ENCODE measurements at regions not wholly inside any gene's neighbourhood (a gene's known extent, or its start where the extent isn't known, plus 50 kb on each side); places are given as distances from the start of the nearest gene placed in this dataset.
"Not testable (repeated sequence)": the region's sequence is repeated elsewhere in the genome, so short reads cannot be mapped to it uniquely, and the experiment has no call there.

- DNase-seq (ENCODE audit: low spot score), result no peak
These were observed 265.9 kb upstream of the RPS23 start for GRCh38 chr5:82544004-82544403.

DNA sequence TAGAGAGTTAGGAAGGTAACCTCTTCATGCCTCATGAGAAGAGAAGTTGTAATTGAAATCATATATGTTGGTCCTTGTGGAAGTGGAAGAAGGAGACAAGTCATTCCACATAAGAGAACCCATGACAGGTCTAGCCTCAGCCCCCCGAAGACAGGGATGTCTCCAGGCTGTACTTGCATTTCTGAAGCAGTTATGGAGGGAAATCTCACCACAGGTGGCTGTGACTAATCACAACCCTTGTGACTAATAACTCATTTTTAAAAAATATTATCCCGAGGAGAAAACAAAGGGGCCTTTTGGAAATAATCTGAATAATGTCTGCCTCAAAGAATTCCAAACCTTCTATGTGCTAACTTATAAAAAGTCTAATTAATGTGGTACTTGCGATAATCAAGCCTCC is 262.1 kb upstream of the RPS23 start:
- no peak for DNase-seq (ENCODE audit: low spot score)

DNA sequence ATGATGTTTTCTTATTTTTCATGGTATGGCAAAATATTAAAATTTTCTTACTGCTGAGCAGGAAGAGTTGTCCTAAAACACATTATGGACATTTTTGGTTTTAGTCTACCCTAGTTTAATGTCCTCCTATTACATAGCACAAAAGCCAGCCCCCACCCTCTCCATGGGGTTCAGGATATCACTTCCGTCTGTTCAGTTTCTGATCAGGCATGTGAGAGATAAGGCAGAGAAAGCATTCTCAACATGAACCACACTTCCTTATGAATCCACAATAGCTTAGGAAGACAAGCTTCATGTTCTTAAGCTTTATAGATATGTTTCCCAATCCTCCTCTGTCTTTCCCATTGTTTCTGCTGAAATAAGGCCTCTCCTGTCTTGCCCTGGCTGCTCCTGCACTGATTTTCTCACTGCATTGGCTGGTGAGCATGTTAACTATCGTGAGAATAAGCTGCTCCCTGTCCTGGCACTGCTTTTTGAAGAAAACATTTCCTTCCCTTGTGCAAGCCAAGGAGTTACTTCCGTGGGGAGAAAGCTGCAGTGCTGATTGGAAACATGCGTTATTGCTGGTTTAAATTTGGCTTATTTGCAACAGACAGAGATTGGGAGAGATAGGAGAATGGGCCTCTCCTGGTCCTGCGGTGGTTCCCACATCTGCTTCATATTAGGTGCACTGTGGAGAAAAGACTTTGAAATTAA is 260.3 kb upstream of the RPS23 start:
- no peak for DNase-seq (ENCODE audit: low spot score)

DNA sequence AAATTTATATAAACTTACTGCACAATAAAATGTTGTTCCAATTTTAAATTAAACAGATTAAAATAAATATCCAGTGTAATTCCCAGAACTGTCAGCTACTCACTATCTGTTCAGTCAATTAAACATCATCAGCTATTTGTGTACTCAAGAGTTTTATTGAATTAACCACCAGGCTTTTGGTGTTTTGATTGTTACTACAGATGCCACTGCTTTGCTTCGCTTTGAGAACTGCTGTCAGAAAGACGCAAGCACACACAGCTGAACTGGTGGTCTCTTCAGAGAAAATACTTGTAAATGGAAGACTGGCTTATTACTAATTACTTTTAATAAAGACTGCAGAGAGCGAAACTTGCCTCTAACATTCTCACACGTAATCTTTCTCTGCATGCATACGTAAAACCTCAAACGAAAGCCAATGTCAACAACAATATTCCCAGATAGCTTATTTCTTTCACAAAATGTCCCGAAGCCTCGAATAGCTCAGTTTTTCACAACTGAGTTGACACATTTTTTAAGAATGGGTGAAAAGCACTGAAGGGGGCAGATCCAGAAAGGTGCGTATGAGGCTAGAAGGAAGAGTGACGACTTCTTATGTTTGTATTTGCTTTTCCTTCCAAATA is 259.6 kb upstream of the RPS23 start:
- DNase-seq (ENCODE audit: low spot score), result no peak

- no peak for DNase-seq (ENCODE audit: low spot score)
These were observed 256.8 kb upstream of the RPS23 start for GRCh38 chr5:82534986-82535385.

DNA sequence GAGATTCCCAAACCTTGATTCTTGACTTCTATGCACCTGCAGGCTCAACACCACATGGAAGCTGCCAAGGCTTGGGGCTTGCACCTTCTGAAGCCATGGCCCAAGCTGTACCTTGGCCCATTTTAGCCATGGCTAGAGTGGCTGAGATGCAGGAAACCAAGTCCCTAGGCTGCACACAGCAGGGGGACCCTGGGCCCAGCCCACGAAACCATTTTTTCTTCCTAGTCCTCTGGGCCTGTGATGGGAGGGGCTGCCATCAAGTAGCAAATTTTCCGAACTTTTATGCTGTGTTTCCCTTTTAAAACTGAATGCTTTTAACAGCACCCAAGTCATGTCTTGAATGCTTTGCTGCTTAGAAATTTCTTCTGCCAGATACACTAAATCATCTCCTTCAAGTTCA is 253.9 kb upstream of the RPS23 start:
- not testable (repeated sequence) for DNase-seq (ENCODE audit: low spot score)

DNA sequence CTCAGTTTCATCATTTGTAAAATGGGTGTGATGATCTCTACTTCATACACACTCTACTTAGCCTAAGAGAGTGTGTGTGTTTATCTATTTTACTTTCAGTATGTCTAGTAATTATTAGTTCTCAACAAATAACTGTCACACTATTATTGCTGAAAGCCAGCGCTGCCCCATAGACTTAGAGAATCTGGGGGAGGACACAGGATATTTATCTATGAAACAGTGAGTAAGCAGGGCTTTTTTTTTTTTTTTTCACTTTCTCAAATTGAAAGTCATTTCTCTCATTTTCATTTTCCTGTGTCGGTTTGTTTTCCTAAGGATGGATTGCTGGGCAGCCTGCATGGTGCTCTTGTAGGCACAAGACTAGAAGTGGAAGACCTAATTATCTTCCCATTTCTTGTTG is 248.4 kb upstream of the RPS23 start:
- DNase-seq (ENCODE audit: low spot score), result no peak

DNA sequence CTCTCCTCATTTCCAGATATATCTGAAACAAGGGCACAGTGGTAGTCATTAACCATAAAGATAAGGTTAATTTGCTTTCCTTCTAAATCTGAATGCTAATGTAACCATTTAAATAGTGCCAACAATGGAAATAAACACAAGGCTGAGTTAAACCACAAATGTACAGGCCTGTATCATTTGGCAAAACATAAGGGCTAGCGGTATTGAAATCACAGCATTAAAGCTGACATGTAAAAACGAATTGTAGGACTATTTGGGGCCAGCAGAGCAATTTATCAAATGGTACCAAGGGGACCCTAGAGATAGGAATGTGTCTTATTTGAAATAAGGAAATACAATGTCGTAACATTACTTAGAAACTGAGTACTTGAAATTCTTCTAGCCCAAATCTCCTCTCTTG is 247.5 kb upstream of the RPS23 start:
- DNase-seq (ENCODE audit: low spot score), result no peak

- no peak for DNase-seq (ENCODE audit: low spot score)
These were observed 245.5 kb upstream of the RPS23 start for GRCh38 chr5:82523633-82524032.

DNA sequence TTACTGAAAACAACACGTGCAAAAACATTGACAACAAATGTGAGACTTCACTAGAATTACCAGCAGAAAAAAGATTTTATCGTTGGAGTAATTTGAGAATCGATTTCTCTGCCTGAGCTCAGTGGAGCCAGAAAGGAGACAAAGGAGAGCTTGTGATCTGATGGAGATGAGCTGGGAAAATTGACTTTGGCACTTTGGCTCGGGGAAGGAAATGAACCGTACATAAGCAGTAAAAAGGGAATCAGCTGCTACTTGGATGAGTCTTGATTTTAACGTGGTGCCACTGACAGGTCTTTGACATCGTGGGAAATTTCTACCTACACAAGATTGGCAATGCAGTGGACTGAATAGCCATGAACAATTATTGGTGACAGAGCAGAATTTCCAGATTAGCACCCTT is 244.7 kb upstream of the RPS23 start:
- no peak for DNase-seq (ENCODE audit: low spot score)

GRCh38 chr5:82521431-82522051 is 243.4 kb upstream of the RPS23 start:
- DNase-seq (ENCODE audit: low spot score), result no peak

GRCh38 chr5:82519558-82519957 is 241.4 kb upstream of the RPS23 start:
- DNase-seq (ENCODE audit: low spot score), result no peak

DNA sequence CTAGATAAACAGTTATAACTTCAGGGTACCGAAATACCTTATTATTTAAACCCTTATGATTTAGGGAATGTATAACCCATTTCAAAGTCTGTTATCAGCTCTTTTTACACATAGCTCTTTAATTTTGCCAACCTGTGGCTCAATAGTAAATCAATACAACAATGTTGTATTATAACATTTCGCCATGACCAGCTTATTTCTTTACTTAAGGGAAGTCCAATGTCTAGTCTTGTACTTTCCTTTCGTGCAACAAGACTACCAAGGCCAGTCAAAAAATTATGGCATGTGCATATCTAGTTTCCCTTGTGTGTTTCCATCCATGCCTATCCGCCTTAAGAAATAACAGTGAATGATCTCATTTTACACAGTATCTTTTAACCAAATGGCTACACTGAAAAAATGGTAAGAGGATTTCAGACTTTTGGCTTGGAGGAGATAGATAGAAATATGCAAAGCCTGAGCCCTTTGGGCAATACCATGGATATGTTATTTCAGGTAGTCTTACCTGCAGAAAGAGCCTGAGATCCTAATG is 239.5 kb upstream of the RPS23 start:
- DNase-seq (ENCODE audit: low spot score), result no peak

- no peak for DNase-seq (ENCODE audit: low spot score)
These were observed 235.6 kb upstream of the RPS23 start for GRCh38 chr5:82513738-82514137.

- no peak for DNase-seq (ENCODE audit: low spot score)
These were observed 233.9 kb upstream of the RPS23 start for GRCh38 chr5:82512025-82512424.

DNA sequence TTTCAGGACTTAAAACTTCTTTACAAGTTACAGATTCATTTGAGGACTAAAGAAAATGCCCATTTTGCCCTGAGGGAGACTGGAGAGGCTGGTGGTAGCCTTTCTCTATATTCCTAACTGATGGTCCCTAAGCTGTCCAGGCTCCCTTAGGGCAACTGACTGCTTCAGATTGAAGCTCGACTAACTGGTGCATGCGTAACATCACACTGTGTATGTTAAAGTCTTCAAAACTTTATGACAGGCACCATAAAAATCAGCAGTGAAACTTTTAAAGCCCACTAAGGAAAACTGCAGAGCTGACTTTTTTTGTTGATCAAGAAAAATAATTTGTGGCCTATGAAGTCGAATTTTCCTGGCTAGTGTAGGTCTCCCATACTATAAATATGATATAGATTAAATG is 233.0 kb upstream of the RPS23 start:
- no peak for DNase-seq (ENCODE audit: low spot score)

- DNase-seq (ENCODE audit: low spot score), result no peak
These were observed 231.6 kb upstream of the RPS23 start for GRCh38 chr5:82509762-82510161.

- not testable (repeated sequence) for DNase-seq (ENCODE audit: low spot score)
These were observed 228.2 kb upstream of the RPS23 start for GRCh38 chr5:82506390-82506789.

DNA sequence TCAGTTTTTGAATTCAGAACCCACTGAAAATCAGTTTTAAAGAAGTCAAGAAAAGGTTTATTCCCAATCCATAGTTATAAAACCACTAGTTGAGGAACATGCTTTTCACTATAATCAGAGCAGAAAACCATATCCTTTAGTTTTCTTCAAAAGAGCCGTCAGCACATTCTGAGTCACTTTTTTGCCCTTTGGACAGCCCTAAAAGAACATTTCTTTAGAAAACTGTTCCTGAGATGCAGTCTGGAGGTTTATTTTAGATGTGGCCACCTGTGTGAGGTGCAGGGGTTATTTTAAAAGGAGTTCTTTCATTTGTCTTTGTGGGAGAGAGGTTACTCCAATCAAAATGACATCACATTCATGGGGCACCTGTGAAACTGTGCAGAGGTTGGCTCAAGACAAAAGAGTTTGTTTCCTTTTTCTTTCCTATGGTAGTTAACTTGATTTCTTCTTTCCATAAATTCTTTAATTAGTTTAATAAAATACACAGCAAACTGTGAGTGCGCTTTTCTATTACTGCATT is 221.6 kb upstream of the RPS23 start:
- no peak for DNase-seq (ENCODE audit: low spot score)

GRCh38 chr5:82497242-82497641 is 219.1 kb upstream of the RPS23 start:
- no peak for DNase-seq (ENCODE audit: low spot score)

- DNase-seq (ENCODE audit: low spot score), result no peak
These were observed 216.8 kb upstream of the RPS23 start for GRCh38 chr5:82494942-82495341.

- no peak for DNase-seq (ENCODE audit: low spot score)
These were observed 215.1 kb upstream of the RPS23 start for GRCh38 chr5:82493221-82493620.

DNA sequence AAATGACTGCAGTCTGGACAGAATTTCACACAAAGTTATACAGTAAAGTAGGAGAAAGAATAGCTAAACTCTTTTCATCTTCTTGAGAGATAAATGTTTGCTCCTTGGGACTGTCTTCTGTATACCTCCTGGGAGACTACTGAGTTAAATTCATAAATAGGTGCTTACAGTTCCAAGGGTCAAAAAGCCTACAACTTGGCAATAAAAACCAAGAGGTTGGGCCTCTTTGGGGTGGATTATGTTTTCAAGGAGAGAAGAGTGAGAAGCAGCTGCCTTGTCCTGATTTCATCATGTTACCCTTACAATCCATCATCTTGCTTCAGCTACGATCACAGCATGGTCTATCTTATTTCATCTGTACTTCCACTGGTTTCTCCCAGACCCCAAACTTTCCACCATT is 213.2 kb upstream of the RPS23 start:
- no peak for DNase-seq (ENCODE audit: low spot score)

Data from hematopoietic multipotent progenitor cell treated with erythropoietin and hydrocortisone succinate and interleukin-3 and kit ligand, for 17 days (in vitro differentiated cells).